Kidney capillary endothelial cell (primary cell): ENCODE measurements at regions not wholly inside any gene's neighbourhood (a gene's known extent, or its start where the extent isn't known, plus 50 kb on each side); places are given as distances from the start of the nearest gene placed in this dataset.
A peak's percentile ranks its signal among the peaks of the same experiment; 100 is the strongest.

ENCODE experiments used
- DNase-seq: peaks from one replicate; pipeline ENCODE4 v3.0.0-alpha.2; 2018; ENCODE audit warnings: low spot score

GRCh38 chr3:71921036-71921435 lies 136.1 kb upstream of the PROK2 start:
- no peak for DNase-seq

- DNase-seq, result peak; percentile 7
These were observed 134.6 kb upstream of the PROK2 start for GRCh38 chr3:71919572-71919971.

- DNase-seq, result no peak
These were observed 132.6 kb upstream of the PROK2 start for GRCh38 chr3:71917545-71917944.

DNA sequence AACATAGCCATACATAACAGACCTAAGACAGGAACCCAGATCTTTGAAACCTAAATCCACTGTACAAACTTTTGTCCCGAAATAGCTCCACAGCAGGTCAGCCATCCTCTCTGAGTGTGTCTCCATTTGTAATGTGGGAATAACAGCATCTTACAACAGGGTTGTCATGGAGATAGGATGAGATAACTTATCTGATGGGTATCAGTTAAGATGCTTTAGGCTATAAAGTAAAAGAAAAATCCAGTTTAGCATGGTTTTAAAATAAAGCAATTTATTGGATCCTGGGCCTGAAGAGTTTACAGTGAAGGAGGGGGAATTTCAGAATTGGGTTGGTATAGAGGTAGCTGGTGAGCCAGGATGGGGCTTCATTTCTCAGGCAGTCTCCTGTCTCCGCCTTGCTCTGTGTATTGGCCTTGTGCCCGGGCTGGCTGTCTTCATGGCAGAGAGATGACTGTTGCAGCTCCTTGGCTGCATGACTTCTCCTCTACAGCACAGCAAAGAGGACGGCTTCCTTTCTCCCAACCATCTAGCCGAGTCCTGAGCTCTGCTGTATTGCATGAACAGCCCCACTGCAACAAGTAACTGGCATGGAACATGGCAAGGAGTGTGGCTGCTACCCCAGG lies 131.9 kb upstream of the PROK2 start:
- no peak for DNase-seq

DNA sequence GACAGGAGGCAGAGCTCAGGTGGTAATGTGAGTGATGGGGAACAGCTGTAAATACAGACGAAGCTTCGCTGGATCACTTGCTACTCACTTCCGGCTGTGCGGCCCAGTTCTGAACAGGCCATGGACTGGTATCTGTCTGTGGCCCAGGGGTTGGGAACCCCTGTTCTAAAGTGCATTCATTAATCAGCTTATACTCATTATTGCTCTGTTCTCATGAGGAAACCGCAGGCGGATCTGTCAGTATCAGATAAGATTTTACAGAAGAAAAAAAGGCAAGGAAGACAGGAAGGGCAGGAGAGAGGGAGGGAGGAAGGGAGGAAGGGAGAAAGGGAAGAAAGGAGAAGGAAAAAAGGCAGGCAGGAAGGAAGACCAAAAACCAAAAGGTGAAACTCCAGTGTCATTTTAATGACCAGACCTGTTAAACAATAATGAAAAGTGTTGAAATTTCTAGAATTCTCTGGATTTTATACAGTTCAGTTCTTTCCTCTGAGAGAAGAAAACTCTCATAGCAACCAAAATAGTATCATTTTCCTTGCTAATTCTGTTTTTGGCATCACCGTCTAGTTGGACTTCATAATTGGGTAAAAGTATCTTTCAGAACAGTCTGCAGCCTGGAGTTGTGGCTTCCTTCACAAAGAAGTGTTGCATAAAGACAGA lies 128.0 kb upstream of the PROK2 start:
- no peak for DNase-seq

GRCh38 chr3:71910108-71910507 lies 125.2 kb upstream of the PROK2 start:
- DNase-seq, result no peak

GRCh38 chr3:71907996-71908395 lies 123.0 kb upstream of the PROK2 start:
- no peak for DNase-seq

DNA sequence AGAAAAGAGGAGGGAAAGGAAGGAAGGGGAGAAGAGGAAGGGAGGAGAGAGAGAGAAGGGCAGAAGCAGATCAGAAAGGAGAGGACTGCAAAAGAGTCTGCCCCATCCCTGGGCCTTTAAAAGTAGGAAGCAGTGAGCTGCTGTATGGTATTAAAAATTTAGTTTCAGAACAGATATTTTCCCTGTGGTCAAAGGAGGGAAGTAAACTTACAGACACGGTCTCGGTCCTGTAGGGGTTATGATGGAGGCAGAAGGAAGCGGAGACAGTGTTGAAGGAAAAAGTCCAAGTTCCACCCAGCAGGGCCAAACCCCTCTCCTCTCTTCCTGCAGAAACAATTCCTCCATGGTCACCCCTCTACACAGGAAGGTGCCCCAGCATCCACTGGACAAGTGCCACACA lies 122.0 kb upstream of the PROK2 start:
- DNase-seq, result no peak

- no peak for DNase-seq
These were observed 120.5 kb upstream of the PROK2 start for GRCh38 chr3:71905426-71905825.

- no peak for DNase-seq
These were observed 119.0 kb upstream of the PROK2 start for GRCh38 chr3:71903936-71904335.

DNA sequence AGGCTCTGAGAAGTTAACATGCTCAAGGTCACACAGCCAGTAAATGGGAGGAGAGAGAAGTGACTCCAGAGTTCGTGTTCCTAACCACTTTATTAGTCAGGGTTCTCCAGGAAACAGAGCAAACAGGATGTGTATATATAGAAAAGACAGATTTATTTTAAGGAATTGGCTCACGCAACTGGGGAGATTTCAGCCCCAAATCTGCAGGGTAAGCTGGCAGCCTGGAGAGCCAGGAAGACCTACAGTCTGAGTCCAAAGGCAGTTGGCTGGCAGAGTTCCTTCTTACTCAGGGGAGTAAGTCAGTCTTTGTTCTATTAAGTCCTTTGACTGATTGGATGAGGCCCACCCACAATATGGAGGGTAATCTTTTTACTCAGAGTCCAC lies 118.2 kb upstream of the PROK2 start:
- peak; percentile 80 for DNase-seq

DNA sequence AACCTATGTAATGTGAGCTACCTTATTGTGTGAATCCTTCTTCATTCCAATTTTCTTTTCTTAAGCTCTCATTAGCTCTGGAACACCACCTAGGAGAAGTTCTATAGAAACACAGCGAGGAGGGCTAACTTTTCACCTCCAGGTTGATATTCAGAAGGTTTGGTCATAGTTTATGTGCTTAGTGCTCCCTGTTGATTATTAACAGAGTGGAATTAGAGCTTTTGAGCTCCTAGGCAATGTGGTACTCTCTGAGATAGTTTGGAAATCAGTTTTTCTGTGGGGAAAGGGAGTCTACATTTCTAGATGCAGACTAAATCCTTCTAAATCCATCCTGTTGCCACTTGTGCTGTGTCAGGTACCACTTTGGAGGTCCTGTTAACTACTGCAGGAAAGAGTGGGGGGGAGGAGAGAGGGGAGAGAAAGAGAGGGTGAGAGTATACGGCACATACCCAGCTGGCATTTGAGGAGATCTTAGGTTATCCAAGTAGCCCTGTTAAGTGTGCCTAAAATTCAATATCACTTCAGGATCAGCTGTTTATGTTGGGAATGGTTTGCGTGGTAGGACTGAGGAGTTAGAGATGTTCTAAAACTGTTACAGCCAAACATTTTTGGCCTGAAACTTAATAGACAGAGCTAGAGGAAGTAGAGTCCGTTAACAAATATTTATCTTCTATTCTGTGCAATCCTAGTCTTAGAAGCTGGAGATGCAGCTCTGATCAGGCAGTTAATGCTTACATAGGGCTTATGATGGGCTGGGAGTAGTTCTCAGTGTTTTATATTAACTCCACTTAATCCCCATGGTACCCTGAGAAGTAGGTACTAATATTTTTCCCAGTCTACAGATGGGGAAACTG lies 117.5 kb upstream of the PROK2 start:
- DNase-seq, result no peak

- DNase-seq, result peak; percentile 3
These were observed 116.7 kb upstream of the PROK2 start for GRCh38 chr3:71901645-71902044.

GRCh38 chr3:71900057-71900456 lies 115.1 kb upstream of the PROK2 start:
- DNase-seq, result no peak

DNA sequence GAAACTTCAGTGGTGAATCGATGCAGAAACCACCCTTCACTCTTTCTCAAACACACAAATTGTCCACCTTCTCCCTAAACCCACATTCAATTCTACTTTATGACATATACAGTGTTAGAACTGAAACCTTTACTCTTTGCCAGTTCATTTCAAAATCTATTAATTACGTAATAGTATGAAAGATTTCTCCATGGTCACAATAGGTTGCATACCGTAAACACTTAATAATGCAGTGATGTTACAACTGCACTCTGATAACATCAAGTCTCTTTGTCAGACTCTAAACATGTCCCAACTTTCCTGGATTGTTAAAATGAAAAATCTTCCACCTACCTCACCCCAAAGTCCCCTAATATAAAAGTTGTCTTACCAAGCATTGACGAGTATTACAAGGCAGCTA lies 111.8 kb upstream of the PROK2 start:
- DNase-seq, result no peak

- DNase-seq, result no peak
These were observed 108.9 kb upstream of the PROK2 start for GRCh38 chr3:71893702-71894479.

GRCh38 chr3:71893122-71893521 lies 108.2 kb upstream of the PROK2 start:
- no peak for DNase-seq

- DNase-seq, result no peak
These were observed 106.5 kb upstream of the PROK2 start for GRCh38 chr3:71891483-71891882.

GRCh38 chr3:71890356-71890931 lies 105.5 kb upstream of the PROK2 start:
- no peak for DNase-seq

GRCh38 chr3:71887256-71887655 lies 102.3 kb upstream of the PROK2 start:
- DNase-seq, result no peak

- no peak for DNase-seq
These were observed 100.1 kb upstream of the PROK2 start for GRCh38 chr3:71885006-71885405.

- no peak for DNase-seq
These were observed 96.8 kb upstream of the PROK2 start for GRCh38 chr3:71881732-71882131.
